HepG2 (cell line): ENCODE measurements at regions not wholly inside any gene's neighbourhood (a gene's known extent, or its start where the extent isn't known, plus 50 kb on each side); places are given as distances from the start of the nearest gene placed in this dataset.

Experiments
- ATAC-seq: fragments of 200-7000 bp; cut with Tn5 transposase; 3 replicates; pipeline ENCODE4 v1.9.1; 2020; ENCODE audit warnings: mild to moderate bottlenecking, moderate library complexity
- BruUV-seq: library from RNA; stranded (reverse); fragments of 400-500 nt; replicated peaks from 2 replicates; lab custom pipeline; 2021; lab: Mats Ljungman, UMichigan
- CTCF ChIA-PET: fragments of 300-600 bp; formaldehyde crosslinking; extraction: SDS; loops from one replicate; lab custom pipeline; 2021; ENCODE audit warnings: low total read pairs, inconsistent platforms, low intra/inter-chr PET ratio; lab: Yijun Ruan, JAX
- POLR2A ChIA-PET: fragments of 350-600 bp; sonication (Branson Sonifier 250); formaldehyde crosslinking; loops from one replicate; lab custom pipeline; 2020; ENCODE audit warnings: antibody characterized with exemption, inconsistent platforms; lab: Yijun Ruan, JAX
- DNase-seq: peaks from one replicate; pipeline ENCODE4 v3.0.0-alpha.2; 2015; ENCODE audit warnings: low spot score
- FAIRE-seq: peaks from 3 replicates; lab custom pipeline; 2011; peaks lifted over from hg19 to GRCh38; lab: Jason Lieb, UNC
- H2AFZ ChIP-seq: one replicate; pipeline ENCODE4 v1.6.1; 2011; ENCODE audit warnings: low read length, inconsistent platforms
- H3K27ac ChIP-seq: fragments of 300-600 bp; 3 replicates; pipeline ENCODE4 v1.8.0; 2011; ENCODE audit warnings: mixed run types, mild to moderate bottlenecking, mixed read lengths, low read length, inconsistent platforms; ENCODE audit not compliant: insufficient read depth; ENCODE audit errors: extremely low read length
- H3K27me3 ChIP-seq, 2 experiments: fragments of 200-600 bp in 1 of 2; 2 replicates in 1 of 2; 3 replicates in 1 of 2; pipeline versions ENCODE4 v1.6.0 to v1.8.0; 2011; ENCODE audit warnings: low read length in 2 of 2, mild to moderate bottlenecking in 2 of 2, moderate library complexity in 2 of 2, inconsistent platforms in 1 of 2; ENCODE audit not compliant: insufficient read depth in 2 of 2, control insufficient read depth in 1 of 2
- H3K36me3 ChIP-seq, 2 experiments: fragments of 200-600 bp in 1 of 2; replicated peaks in 1 of 2; 2 replicates in 1 of 2; 3 replicates in 1 of 2; pipeline versions ENCODE4 v1.5.1 to v1.8.0; 2011; ENCODE audit warnings: low read length in 2 of 2, inconsistent platforms in 1 of 2; ENCODE audit not compliant: insufficient read depth in 2 of 2, control insufficient read depth in 1 of 2
- H3K4me1 ChIP-seq: 2 replicates; pipeline ENCODE4 v1.5.1; 2012; ENCODE audit warnings: low read length, inconsistent platforms; ENCODE audit not compliant: insufficient read depth
- H3K4me2 ChIP-seq: 2 replicates; pipeline ENCODE4 v1.6.0; 2011; ENCODE audit warnings: low read depth, low read length, inconsistent platforms
- H3K4me3 ChIP-seq, 3 experiments: fragments of 200-600 bp in 1 of 3; sonication (generic), shearing (Covaris generic) in 1 of 3; replicated peaks in 1 of 3; 2 replicates each; pipeline ENCODE4 v1.5.1; 2011 to 2016; ENCODE audit warnings: low read length in 3 of 3, inconsistent platforms in 2 of 3, low read depth in 2 of 3, mild to moderate bottlenecking in 2 of 3, control low read depth in 1 of 3, mixed read lengths in 1 of 3; ENCODE audit not compliant: insufficient read depth in 1 of 3
- H3K79me2 ChIP-seq: one replicate; pipeline ENCODE4 v1.6.1; 2011; ENCODE audit warnings: low read length, inconsistent platforms; ENCODE audit not compliant: insufficient read depth
- H3K9ac ChIP-seq: 2 replicates; pipeline ENCODE4 v1.6.0; 2011; ENCODE audit warnings: mild to moderate bottlenecking, low read depth, low read length, inconsistent platforms; ENCODE audit not compliant: insufficient read depth
- H3K9me3 ChIP-seq: 2 replicates; pipeline ENCODE4 v1.5.1; 2012; ENCODE audit warnings: mild to moderate bottlenecking, low read length
- H4K20me1 ChIP-seq: 2 replicates; pipeline ENCODE4 v1.6.0; 2011; ENCODE audit warnings: inconsistent platforms, mild to moderate bottlenecking, low read length, moderate library complexity; ENCODE audit not compliant: insufficient read depth
- FOXA1 ChIP-seq, 2 experiments: fragments of 450-650 bp in 1 of 2; sonication (generic) in 1 of 2; formaldehyde crosslinking in 1 of 2; IDR thresholded peaks; 2 replicates each; pipeline versions ENCODE4 v1.4.0 to v1.6.1; 2016 to 2020; ENCODE audit warnings: missing genetic modification reagents in 1 of 2
- LCORL ChIP-seq, 2 experiments: fragments of 450-650 bp in 1 of 2; sonication (generic) in 1 of 2; formaldehyde crosslinking in 1 of 2; IDR thresholded peaks; 2 replicates each; pipeline versions ENCODE4 v1.5.0 to v1.6.1; 2017 to 2020; ENCODE audit warnings: antibody characterized with exemption in 1 of 2, missing genetic modification reagents in 1 of 2
- MXI1 ChIP-seq: IDR thresholded peaks from 3 replicates; pipeline ENCODE4 v1.6.1; 2012; ENCODE audit warnings: low read depth, low read length, inconsistent platforms, borderline replicate concordance
- TAF1 ChIP-seq: sonication (generic); formaldehyde crosslinking; IDR thresholded peaks from 2 replicates; pipeline ENCODE4 v1.4.0; 2020; ENCODE audit warnings: missing genetic modification reagents
- ZNF142 ChIP-seq: sonication (generic); formaldehyde crosslinking; IDR thresholded peaks from 2 replicates; pipeline ENCODE4 v1.4.0; 2020; ENCODE audit warnings: missing genetic modification reagents
- ZNF367 ChIP-seq: sonication (generic); formaldehyde crosslinking; IDR thresholded peaks from 2 replicates; pipeline ENCODE4 v1.4.0; 2020; ENCODE audit warnings: missing genetic modification reagents, borderline replicate concordance
- ZNF513 ChIP-seq: sonication (generic); formaldehyde crosslinking; conservative IDR thresholded peaks from 2 replicates; pipeline ENCODE4 v1.5.0; 2020; ENCODE audit warnings: missing genetic modification reagents
- WGBS: methylation state at CpG from one replicate; pipeline ENCODE4 v1.1.6; 2017; ENCODE audit warnings: low lambda C conversion rate; 5-methylcytosine and 5-hydroxymethylcytosine counted together
- in situ Hi-C: cut with HindIII; loops from 2 replicates; pipeline ENCODE4 v1.10.0; 2017; ENCODE audit warnings: low pct_unique_long_range_greater_than_20kb; ENCODE audit not compliant: extremely low pct_ligation_motif_present
- intact Hi-C: fragments of 100-400 bp; cut with micrococcal nuclease; formaldehyde crosslinking; loops from one replicate; pipeline ENCODE4 v1.10.0; 2022; ENCODE audit not compliant: unreplicated experiment

- FAIRE-seq (no peak), DNase-seq (no peak), ATAC-seq (no peak)
- Histone ChIP-seq H2AFZ (no peak overlapping the region), H3K79me2 (no peaks in the 10 kb centered on the region), H3K36me3 (no peaks in the 10 kb centered on the region), H3K9me3 (no peaks in the 10 kb centered on the region), H3K4me3 (no peak overlapping the region), H3K27me3 (no peaks in the 10 kb centered on the region), H4K20me1 (no peaks in the 10 kb centered on the region), H3K4me1 (no peaks in the 10 kb centered on the region), H3K27ac (no peak overlapping the region), H3K9ac (no peak overlapping the region), H3K4me2 (no peak overlapping the region)
- in situ Hi-C loops: no loop called here
- intact Hi-C loops: no loop called here
- WGBS: 8% methylated on average over 3 of the region's 3 CpGs
- CTCF ChIA-PET: no interaction called here
- BruUV-seq: no TSS peak
- POLR2A ChIA-PET: no interaction called here
- TF ChIP-seq LCORL (IDR thresholded peaks at IDR 0.05) (peak; percentile 96), LCORL (CRISPR knock-in tag; IDR thresholded peaks at IDR 0.05) (no peak), FOXA1 (IDR thresholded peaks at IDR 0.05) (no peak), FOXA1 (CRISPR knock-in tag; IDR thresholded peaks at IDR 0.05) (no peak)
These were observed 1414.1 kb upstream of the EYS start for GRCh38 chr6:67121115-67121514.

GRCh38 chr6:67112120-67112519, 1405.1 kb upstream of the EYS start:
- ChIA-PET CTCF (no interaction called here), POLR2A (no interaction called here)
- H3K9ac ChIP-seq: no peak overlapping the region
- no peak for FAIRE-seq
- no peak overlapping the region for H2AFZ ChIP-seq
- H3K4me3 ChIP-seq: no peak overlapping the region
- WGBS: 2% methylated on average over 5 of the region's 5 CpGs
- H4K20me1 ChIP-seq: no peaks in the 10 kb centered on the region
- no peak overlapping the region for H3K4me2 ChIP-seq
- in situ Hi-C loops (no loop called here), intact Hi-C loops (no loop called here)
- TF ChIP-seq ZNF367 (no peak), ZNF513 (no peak), ZNF142 (no peak), MXI1 (no peak), TAF1 (CRISPR knock-in tag) (no peak)
- H3K9me3 ChIP-seq: no peaks in the 10 kb centered on the region
- H3K79me2 ChIP-seq: no peaks in the 10 kb centered on the region
- no peak for ATAC-seq
- no peaks in the 10 kb centered on the region for H3K4me1 ChIP-seq
- H3K27ac ChIP-seq: no peak overlapping the region
- DNase-seq: no peak
- H3K27me3 ChIP-seq: no peaks in the 10 kb centered on the region
- no peaks in the 10 kb centered on the region for H3K36me3 ChIP-seq
- no TSS peak for BruUV-seq
